ENCODE measurements at regions not wholly inside any gene's neighbourhood (a gene's known extent, or its start where the extent isn't known, plus 50 kb on each side); places are given as distances from the start of the nearest gene placed in this dataset.
A peak's percentile ranks its signal among the peaks of the same experiment; 100 is the strongest.
"Not testable (repeated sequence)": the region's sequence is repeated elsewhere in the genome, so short reads cannot be mapped to it uniquely, and the experiment has no call there.

DNA sequence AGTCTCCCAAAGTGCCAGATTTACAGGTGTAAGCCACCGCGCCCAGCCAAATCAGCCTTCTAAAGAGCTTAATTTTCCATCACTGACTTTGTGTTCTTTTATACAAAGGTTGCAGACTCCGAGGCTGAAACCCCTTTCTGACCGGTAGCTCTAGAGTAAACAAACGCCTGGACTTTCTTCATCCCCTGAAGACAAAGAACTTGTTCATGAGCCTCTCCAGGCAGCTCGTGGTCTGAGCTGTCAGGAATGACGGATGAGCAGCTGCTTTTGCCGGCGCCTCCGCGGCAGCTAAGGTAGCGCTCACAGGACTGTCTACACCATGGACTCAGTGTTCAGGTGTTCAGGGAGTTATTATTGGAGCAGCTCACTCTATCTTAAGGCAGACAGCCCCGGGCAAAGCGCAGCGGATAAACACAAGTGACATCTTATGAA lies 128.5 kb upstream of the ERRFI1 start:
- no peak for FAIRE-seq
- peak overlapping the region in 3 of 4 donors; percentile 23 to 73 (median 72) for H3K27ac ChIP-seq
- H3K27me3 ChIP-seq, result no peaks in the 10 kb centered on the region
- peak; percentile 62 to 91 (median 83) for ATAC-seq
- intact Hi-C loops (cut with DNase I), result no loop called here
- DNase-seq, result peak in 3 of 6 donors; percentile 27 to 57 (median 49)
- H3K4me1 ChIP-seq, result no peaks in the 10 kb centered on the region
- no peaks in the 10 kb centered on the region for H3K36me3 ChIP-seq
- H3K9me3 ChIP-seq, result no peaks in the 10 kb centered on the region
- H3K4me3 ChIP-seq, result no peak overlapping the region
- WGBS, 2 donors, result 41 to 45% methylated on average over 15 of the region's 15 CpGs
- TF ChIP-seq, protein P1, sequence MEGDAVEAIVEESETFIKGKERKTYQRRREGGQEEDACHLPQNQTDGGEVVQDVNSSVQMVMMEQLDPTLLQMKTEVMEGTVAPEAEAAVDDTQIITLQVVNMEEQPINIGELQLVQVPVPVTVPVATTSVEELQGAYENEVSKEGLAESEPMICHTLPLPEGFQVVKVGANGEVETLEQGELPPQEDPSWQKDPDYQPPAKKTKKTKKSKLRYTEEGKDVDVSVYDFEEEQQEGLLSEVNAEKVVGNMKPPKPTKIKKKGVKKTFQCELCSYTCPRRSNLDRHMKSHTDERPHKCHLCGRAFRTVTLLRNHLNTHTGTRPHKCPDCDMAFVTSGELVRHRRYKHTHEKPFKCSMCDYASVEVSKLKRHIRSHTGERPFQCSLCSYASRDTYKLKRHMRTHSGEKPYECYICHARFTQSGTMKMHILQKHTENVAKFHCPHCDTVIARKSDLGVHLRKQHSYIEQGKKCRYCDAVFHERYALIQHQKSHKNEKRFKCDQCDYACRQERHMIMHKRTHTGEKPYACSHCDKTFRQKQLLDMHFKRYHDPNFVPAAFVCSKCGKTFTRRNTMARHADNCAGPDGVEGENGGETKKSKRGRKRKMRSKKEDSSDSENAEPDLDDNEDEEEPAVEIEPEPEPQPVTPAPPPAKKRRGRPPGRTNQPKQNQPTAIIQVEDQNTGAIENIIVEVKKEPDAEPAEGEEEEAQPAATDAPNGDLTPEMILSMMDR (IDR thresholded peaks at IDR 0.05), result no peak

DNA sequence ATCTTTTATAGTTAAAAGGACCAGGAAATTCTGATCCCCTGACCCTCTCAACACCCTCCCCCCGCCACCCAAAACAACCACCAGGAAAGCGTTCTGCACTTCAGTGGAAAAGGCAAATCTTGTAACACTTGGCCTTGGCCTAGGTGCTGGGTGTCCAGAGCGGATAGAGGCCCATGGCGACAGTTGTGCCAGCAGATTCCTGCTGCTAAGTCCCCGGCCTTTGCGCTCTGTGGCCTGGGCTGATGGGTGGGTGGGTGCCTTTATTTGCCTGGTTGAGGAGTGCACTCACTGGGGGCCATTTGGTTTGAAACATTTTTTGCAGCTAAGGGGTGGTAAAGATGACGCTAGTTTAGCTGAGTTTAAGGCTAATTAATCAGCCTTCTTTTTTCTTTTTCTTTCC lies 127.9 kb upstream of the ERRFI1 start:
- FAIRE-seq, result no peak
- Histone ChIP-seq H3K4me3 (no peak overlapping the region), H3K27me3 (no peaks in the 10 kb centered on the region), H3K27ac (peak overlapping the region in 3 of 4 donors; percentile 23 to 73 (median 72)), H3K4me1 (no peaks in the 10 kb centered on the region), H3K36me3 (no peaks in the 10 kb centered on the region), H3K9me3 (no peaks in the 10 kb centered on the region)
- ATAC-seq, result no peak
- 87 to 91% methylated on average over 7 of the region's 7 CpGs for WGBS, 2 donors
- intact Hi-C loops (cut with DNase I), result no loop called here
- DNase-seq, result no peak
- TF ChIP-seq, protein P1 (IDR thresholded peaks at IDR 0.05), result no peak

DNA sequence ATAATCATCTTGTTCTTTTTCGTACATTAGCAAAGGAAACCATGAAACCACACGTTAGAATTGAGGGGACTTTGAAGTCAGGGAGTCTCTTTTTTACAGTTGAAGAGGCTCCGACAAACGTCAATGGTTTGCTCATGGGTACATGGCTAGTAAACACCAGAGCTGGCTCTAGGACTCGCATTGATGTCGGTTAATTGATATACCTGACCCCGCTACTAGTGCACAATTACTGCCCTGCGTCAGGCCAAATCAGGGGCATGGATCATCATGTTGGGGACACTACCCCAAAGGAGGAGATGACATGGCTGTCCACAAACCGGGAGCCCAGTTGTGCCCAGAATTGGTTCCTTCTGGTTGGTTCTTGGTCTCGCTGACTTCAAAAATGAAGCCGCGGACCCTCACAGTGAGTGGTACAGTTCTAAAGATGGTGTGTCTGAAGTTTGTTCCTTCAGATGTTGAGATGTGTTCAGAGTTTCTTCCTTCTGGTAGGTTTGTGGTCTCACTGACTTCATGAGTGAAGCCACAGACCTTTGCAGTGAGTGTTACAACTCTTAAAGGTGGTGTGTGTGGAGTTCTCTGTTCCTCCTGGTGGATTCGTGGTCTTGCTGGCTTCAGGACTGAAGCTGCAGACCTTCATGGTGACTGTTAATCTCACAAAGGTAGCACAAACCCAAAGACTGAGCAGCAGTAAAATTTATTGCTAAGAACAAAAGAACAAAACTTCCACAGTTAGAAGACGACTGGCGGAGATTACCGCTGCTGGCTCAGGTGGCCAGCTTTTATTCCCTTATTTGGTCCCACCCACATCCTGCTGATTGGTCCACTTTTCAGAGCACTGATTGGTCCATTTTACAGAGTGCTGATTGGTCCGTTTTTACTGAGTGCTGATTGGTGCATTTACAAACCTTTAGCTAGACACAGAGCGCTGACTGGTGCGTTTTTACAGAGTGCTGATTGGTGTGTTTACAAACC lies 126.9 kb upstream of the ERRFI1 start:
- no peaks in the 10 kb centered on the region for H3K9me3 ChIP-seq
- no peak overlapping the region for H3K4me3 ChIP-seq
- no peak for ATAC-seq
- TF ChIP-seq, protein P1 (IDR thresholded peaks at IDR 0.05), result no peak
- no peaks in the 10 kb centered on the region for H3K4me1 ChIP-seq
- peak overlapping the region in 2 of 4 donors; percentile 72 to 73 for H3K27ac ChIP-seq
- 84 to 87% methylated on average over 19 of the region's 19 CpGs for WGBS, 2 donors
- FAIRE-seq, result no peak
- no peaks in the 10 kb centered on the region for H3K27me3 ChIP-seq
- intact Hi-C loops (cut with DNase I), result no loop called here
- DNase-seq, result no peak
- no peaks in the 10 kb centered on the region for H3K36me3 ChIP-seq

GRCh38 chr1:8151647-8152046 lies 125.5 kb upstream of the ERRFI1 start:
- intact Hi-C loops (cut with DNase I), result no loop called here
- FAIRE-seq, result no peak
- Histone ChIP-seq H3K27me3 (no peaks in the 10 kb centered on the region), H3K9me3 (no peaks in the 10 kb centered on the region), H3K4me1 (no peaks in the 10 kb centered on the region), H3K4me3 (no peak overlapping the region), H3K36me3 (no peaks in the 10 kb centered on the region), H3K27ac (no peak overlapping the region)
- ATAC-seq, result no peak
- TF ChIP-seq, protein P1 (IDR thresholded peaks at IDR 0.05), result no peak
- WGBS, 2 donors, result 91% methylated on average over 7 of the region's 7 CpGs
- no peak for DNase-seq

DNA sequence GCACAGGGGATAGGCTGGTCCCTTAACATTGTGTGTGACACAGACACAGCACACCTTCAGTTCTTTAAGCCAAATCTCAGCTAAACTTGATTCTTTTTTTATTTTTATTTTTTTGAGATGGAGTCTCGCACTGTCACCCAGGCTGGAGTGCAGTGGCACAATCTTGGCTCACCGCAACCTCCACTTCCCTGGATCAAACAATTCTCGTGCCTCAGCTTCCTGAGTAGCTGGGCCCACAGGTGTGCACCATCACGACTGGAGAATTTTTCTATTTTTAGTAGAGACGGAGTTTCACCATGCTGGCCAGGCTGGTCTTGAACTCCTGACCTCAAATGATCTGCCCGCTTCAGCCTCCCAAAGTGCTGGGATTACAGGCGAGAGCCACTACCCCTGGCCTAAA lies 123.6 kb upstream of the ERRFI1 start:
- H3K4me1 ChIP-seq; H3K27ac ChIP-seq; DNase-seq; FAIRE-seq; H3K9me3 ChIP-seq; ATAC-seq; H3K4me3 ChIP-seq; intact Hi-C loops (cut with DNase I); H3K36me3 ChIP-seq; H3K27me3 ChIP-seq: not testable (repeated sequence)
- WGBS, 2 donors, result 84 to 86% methylated on average over 7 of the region's 7 CpGs

Data from pancreas (tissue), 10 donors.